ENCODE measurements at regions not wholly inside any gene's neighbourhood (a gene's known extent, or its start where the extent isn't known, plus 50 kb on each side); places are given as distances from the start of the nearest gene placed in this dataset.
A peak's percentile ranks its signal among the peaks of the same experiment; 100 is the strongest.

DNA sequence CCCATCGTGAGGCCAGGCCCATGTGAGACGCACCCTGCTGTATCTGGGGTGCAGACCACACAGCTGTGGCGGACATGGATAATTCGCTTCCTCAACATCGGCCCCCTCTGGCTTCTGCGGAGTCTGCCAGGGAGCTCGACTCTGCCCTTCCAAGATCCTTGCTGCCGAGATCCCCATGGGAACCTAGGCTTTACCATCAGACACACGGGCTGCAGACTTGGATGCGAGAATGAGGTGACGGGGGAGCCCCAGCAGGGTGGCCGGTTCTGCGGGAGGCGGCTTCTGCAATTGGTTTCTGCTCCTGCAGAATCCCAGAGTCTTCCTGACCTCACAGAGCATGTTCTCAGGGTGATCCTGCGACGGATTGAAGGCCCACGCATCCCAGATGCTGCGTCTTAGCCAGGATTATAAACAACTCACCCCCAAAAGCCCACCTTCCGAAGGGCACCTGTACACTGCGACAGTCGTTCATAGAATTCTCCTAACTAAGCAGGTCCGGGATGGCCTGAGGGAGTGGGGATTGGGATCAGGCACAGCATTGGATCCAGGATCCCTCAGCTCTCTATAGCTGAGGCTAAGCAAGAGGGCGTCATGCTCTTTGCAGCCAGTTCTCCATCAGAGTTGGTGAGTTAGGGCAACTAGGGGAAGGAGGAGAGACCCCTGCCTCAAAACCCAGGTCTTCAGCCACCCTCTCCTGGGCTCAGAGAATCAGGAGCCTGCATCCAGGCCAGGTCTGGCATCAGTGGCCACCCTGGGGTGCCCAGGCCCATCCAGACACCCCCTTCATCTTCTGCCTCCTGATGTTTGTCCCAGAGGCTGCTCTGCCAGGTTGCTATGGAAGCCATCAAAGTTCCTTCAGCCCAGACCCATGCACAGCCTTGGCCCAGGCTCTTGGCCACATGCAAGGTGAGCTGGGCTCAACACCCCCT lies 74.7 kb upstream of the SNTG2 start:
- no peaks in the 10 kb centered on the region for H3K36me3 ChIP-seq
- no peak overlapping the region for H3K4me3 ChIP-seq
- no peak overlapping the region for H3K27ac ChIP-seq
- intact Hi-C loops (cut with DNase I), result no loop called here
- TF ChIP-seq, protein P1, sequence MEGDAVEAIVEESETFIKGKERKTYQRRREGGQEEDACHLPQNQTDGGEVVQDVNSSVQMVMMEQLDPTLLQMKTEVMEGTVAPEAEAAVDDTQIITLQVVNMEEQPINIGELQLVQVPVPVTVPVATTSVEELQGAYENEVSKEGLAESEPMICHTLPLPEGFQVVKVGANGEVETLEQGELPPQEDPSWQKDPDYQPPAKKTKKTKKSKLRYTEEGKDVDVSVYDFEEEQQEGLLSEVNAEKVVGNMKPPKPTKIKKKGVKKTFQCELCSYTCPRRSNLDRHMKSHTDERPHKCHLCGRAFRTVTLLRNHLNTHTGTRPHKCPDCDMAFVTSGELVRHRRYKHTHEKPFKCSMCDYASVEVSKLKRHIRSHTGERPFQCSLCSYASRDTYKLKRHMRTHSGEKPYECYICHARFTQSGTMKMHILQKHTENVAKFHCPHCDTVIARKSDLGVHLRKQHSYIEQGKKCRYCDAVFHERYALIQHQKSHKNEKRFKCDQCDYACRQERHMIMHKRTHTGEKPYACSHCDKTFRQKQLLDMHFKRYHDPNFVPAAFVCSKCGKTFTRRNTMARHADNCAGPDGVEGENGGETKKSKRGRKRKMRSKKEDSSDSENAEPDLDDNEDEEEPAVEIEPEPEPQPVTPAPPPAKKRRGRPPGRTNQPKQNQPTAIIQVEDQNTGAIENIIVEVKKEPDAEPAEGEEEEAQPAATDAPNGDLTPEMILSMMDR (IDR thresholded peaks at IDR 0.05), result no peak
- DNase-seq (no peak), ATAC-seq (peak in 1 of 2 donors; percentile 24)
- peaks cover 18% of the 10 kb centered on the region for H3K27me3 ChIP-seq (ENCODE audit: low read depth)
- H3K9me3 ChIP-seq, result no peaks in the 10 kb centered on the region
- H3K4me1 ChIP-seq, result no peaks in the 10 kb centered on the region

DNA sequence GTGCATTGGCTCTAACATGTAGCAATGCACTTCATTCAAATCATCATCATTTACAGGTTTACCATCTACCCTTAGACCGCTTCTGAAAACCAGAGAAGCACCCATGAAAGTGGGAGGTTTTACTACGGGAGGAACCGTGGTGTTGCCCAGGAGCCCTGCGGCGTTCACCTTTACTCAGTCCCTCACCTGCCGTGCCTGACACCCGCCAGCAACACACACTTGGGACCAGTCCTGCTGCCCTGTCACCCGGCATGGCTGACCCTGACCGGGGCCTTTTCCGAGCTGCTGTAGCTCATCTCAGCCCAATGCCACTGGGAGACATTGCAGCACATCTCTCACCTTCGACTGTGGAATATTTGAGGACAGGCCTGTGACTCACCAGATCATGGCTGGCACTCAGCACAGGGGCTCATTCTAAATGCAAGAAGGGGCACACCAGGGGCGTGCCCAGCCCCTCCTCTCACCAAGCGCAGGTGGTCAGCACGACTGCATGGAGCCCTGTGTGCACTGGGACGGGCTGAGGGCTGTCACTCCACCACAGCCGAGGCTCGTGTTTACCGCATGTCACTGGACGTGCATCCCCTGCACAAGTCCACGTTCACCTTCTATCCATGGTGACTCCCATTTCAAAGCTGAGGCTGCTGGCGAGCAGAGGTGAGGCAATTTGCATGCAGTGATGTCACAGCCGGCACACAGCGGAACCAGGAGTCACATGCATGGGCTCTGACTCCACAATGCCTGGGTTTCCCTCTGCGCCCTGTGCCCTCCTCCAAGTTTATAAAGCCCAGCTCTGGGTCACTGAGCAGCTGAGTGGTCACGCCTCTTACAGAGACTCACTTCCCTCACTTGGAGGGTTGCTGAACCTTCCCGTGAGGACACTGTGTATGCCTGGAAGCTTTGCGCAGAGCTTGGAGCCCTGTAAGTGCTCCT lies 76.7 kb upstream of the SNTG2 start:
- DNase-seq (no peak), ATAC-seq (no peak)
- intact Hi-C loops (cut with DNase I), result no loop called here
- Histone ChIP-seq H3K27ac (no peak overlapping the region), H3K4me3 (no peak overlapping the region), H3K36me3 (no peaks in the 10 kb centered on the region), H3K4me1 (no peaks in the 10 kb centered on the region), H3K9me3 (no peaks in the 10 kb centered on the region), H3K27me3 (ENCODE audit: low read depth) (peaks cover 23% of the 10 kb centered on the region)
- TF ChIP-seq, protein P1 (IDR thresholded peaks at IDR 0.05), result no peak

- no peaks in the 10 kb centered on the region for H3K9me3 ChIP-seq
- ATAC-seq (no peak), DNase-seq (no peak)
- peaks cover 23% of the 10 kb centered on the region for H3K27me3 ChIP-seq (ENCODE audit: low read depth)
- H3K4me1 ChIP-seq, result no peaks in the 10 kb centered on the region
- H3K36me3 ChIP-seq, result no peaks in the 10 kb centered on the region
- H3K27ac ChIP-seq, result no peak overlapping the region
- TF ChIP-seq, protein P1 (IDR thresholded peaks at IDR 0.05), result no peak
- H3K4me3 ChIP-seq, result no peak overlapping the region
- intact Hi-C loops (cut with DNase I), result no loop called here
These were observed 77.6 kb upstream of the SNTG2 start for GRCh38 chr2:873027-873426.

GRCh38 chr2:871926-872680 lies 78.5 kb upstream of the SNTG2 start:
- Histone ChIP-seq H3K4me1 (no peaks in the 10 kb centered on the region), H3K9me3 (no peaks in the 10 kb centered on the region), H3K27ac (no peak overlapping the region), H3K36me3 (no peaks in the 10 kb centered on the region), H3K4me3 (no peak overlapping the region), H3K27me3 (ENCODE audit: low read depth) (peaks cover 26% of the 10 kb centered on the region)
- intact Hi-C loops (cut with DNase I), result no loop called here
- peak in 1 of 2 donors; percentile 18 for ATAC-seq
- TF ChIP-seq, protein P1 (IDR thresholded peaks at IDR 0.05), result no peak
- no peak for DNase-seq

GRCh38 chr2:871175-871727 lies 79.4 kb upstream of the SNTG2 start:
- Histone ChIP-seq H3K4me1 (no peaks in the 10 kb centered on the region), H3K36me3 (no peaks in the 10 kb centered on the region), H3K9me3 (no peaks in the 10 kb centered on the region), H3K4me3 (no peak overlapping the region), H3K27ac (no peak overlapping the region), H3K27me3 (ENCODE audit: low read depth) (peaks cover 28% of the 10 kb centered on the region)
- intact Hi-C loops (cut with DNase I), result no loop called here
- TF ChIP-seq, protein P1 (IDR thresholded peaks at IDR 0.05), result no peak
- ATAC-seq (no peak), DNase-seq (no peak)

Measured in lower lobe of right lung (tissue), 2 donors.